CD4-positive, alpha-beta T cell (primary cell): ENCODE measurements at regions not wholly inside any gene's neighbourhood (a gene's known extent, or its start where the extent isn't known, plus 50 kb on each side); places are given as distances from the start of the nearest gene placed in this dataset.

ENCODE experiments used
- ATAC-seq: fragments of 200-7000 bp; cut with Tn5 transposase; one replicate; pipeline ENCODE4 v1.10.0; 2022; ENCODE audit warnings: mild to moderate bottlenecking; ENCODE audit not compliant: poor library complexity
- CTCF ChIA-PET: fragments of 350-600 bp; sonication (Branson Sonifier 250); formaldehyde crosslinking; loops from one replicate; lab custom pipeline; 2021; ENCODE audit warnings: antibody characterized with exemption, inconsistent platforms; lab: Charles Lee
- POLR2A ChIA-PET: fragments of 350-600 bp; sonication (Branson Sonifier 250); formaldehyde crosslinking; loops from one replicate; lab custom pipeline; 2021; ENCODE audit warnings: antibody characterized with exemption, inconsistent platforms; lab: Charles Lee
- DNase-seq, 14 experiments: peaks; one replicate each; pipeline ENCODE4 v3.0.0-alpha.2; 2013 to 2020; ENCODE audit warnings: mixed read lengths in 2 of 14
- H3K27ac ChIP-seq, 2 donors: one replicate each; pipeline versions ENCODE4 v1.5.1 to v1.7.0; 2013; ENCODE audit warnings: low read length in 2 of 2, low read depth in 1 of 2, mild to moderate bottlenecking in 1 of 2
- H3K27me3 ChIP-seq, 2 experiments: 1 replicate in 1 of 2; 2 replicates in 1 of 2; pipeline versions ENCODE4 v1.6.1 to v1.7.0; 2013; ENCODE audit warnings: low read length in 2 of 2, control low read depth in 1 of 2, mild to moderate bottlenecking in 1 of 2, moderate library complexity in 1 of 2; ENCODE audit not compliant: insufficient read depth in 2 of 2, control insufficient read depth in 1 of 2
- H3K36me3 ChIP-seq: one replicate; pipeline ENCODE4 v1.6.1; 2013; ENCODE audit warnings: low read length, control low read depth; ENCODE audit not compliant: insufficient read depth
- H3K4me1 ChIP-seq: one replicate; pipeline ENCODE4 v1.6.1; 2013; ENCODE audit warnings: low read length, control low read depth; ENCODE audit not compliant: insufficient read depth
- H3K4me3 ChIP-seq: one replicate; pipeline ENCODE4 v1.5.1; 2013; ENCODE audit warnings: mild to moderate bottlenecking, low read length, moderate library complexity
- H3K9me3 ChIP-seq, 2 experiments: 1 replicate in 1 of 2; 2 replicates in 1 of 2; pipeline versions ENCODE4 v1.6.1 to v1.7.0; 2013; ENCODE audit warnings: low read length in 2 of 2, mild to moderate bottlenecking in 2 of 2, control low read depth in 1 of 2, moderate library complexity in 1 of 2; ENCODE audit not compliant: control insufficient read depth in 1 of 2, insufficient read depth in 1 of 2
- H3K27ac Mint-ChIP-seq: one replicate; pipeline ENCODE4 v1.8.0; 2020; ENCODE audit warnings: mixed read lengths
- H3K27me3 Mint-ChIP-seq: one replicate; pipeline ENCODE4 v1.8.0; 2021; ENCODE audit warnings: mixed read lengths
- H3K36me3 Mint-ChIP-seq: one replicate; pipeline ENCODE4 v1.8.0; 2021; ENCODE audit warnings: low read depth, mixed read lengths
- H3K4me1 Mint-ChIP-seq: one replicate; pipeline ENCODE4 v1.8.0; 2021; ENCODE audit warnings: low read depth, mixed read lengths
- H3K4me3 Mint-ChIP-seq: one replicate; pipeline ENCODE4 v1.8.0; 2020; ENCODE audit warnings: mild to moderate bottlenecking, mixed read lengths
- H3K9me3 Mint-ChIP-seq: one replicate; pipeline ENCODE4 v1.8.0; 2020; ENCODE audit warnings: mixed read lengths
- CTCF ChIP-seq: fragments of 200-600 bp; IDR thresholded peaks from one replicate; pipeline ENCODE4 v1.8.0; 2022; ENCODE audit warnings: antibody characterized with exemption, mild to moderate bottlenecking
- intact Hi-C, 2 experiments: fragments of 100-400 bp; cut with DNase I in 1 of 2; cut with micrococcal nuclease in 1 of 2; formaldehyde crosslinking; loops; one replicate each; pipeline versions ENCODE4 v1.15.1 to v1.9.0; 2023 to 2025; cut with DNase I, micrococcal nuclease

- Mint-ChIP-seq H3K36me3 (no peaks in the 10 kb centered on the region), H3K27ac (no peak overlapping the region), H3K4me3 (no peak overlapping the region), H3K4me1 (no peaks in the 10 kb centered on the region), H3K9me3 (no peaks in the 10 kb centered on the region), H3K27me3 (peaks cover 3% of the 10 kb centered on the region)
- ATAC-seq = no peak
- DNase-seq = no peak
- Histone ChIP-seq H3K9me3 (peaks cover 0 to 7% of the 10 kb centered on the region in 2 experiments), H3K27me3 (no peaks in the 10 kb centered on the region), H3K36me3 (no peaks in the 10 kb centered on the region), H3K4me1 (no peaks in the 10 kb centered on the region), H3K4me3 (no peak overlapping the region), H3K27ac (no peak overlapping the region)
- intact Hi-C loops = no loop called here
- no peak for TF ChIP-seq CTCF
- ChIA-PET CTCF (no interaction called here), POLR2A (no interaction called here)
Measured at GRCh38 chr18:6484659-6485058, 69.9 kb upstream of the L3MBTL4 start.

- POLR2A ChIA-PET = no interaction called here
Measured at GRCh38 chr18:6486313-6486712, 71.6 kb upstream of the L3MBTL4 start.

GRCh38 chr18:6486764-6487426, 72.2 kb upstream of the L3MBTL4 start:
- TF ChIP-seq CTCF = no peak
- Mint-ChIP-seq H3K9me3 (no peaks in the 10 kb centered on the region), H3K27me3 (peaks cover 3% of the 10 kb centered on the region), H3K36me3 (no peaks in the 10 kb centered on the region), H3K4me1 (no peaks in the 10 kb centered on the region), H3K4me3 (no peak overlapping the region), H3K27ac (no peak overlapping the region)
- DNase-seq (no peak), ATAC-seq (no peak)
- intact Hi-C loops = no loop called here
- Histone ChIP-seq H3K27ac (no peak overlapping the region), H3K36me3 (no peaks in the 10 kb centered on the region), H3K9me3 (peaks cover 0 to 7% of the 10 kb centered on the region in 2 experiments), H3K4me3 (no peak overlapping the region), H3K4me1 (no peaks in the 10 kb centered on the region), H3K27me3 (no peaks in the 10 kb centered on the region)
- ChIA-PET CTCF (no interaction called here), POLR2A (no interaction called here)

More at GRCh38 chr18:6486313-6486712, 71.6 kb upstream of the L3MBTL4 start:
- no peaks in the 10 kb centered on the region for H3K4me1 Mint-ChIP-seq
- Histone ChIP-seq H3K36me3 (no peaks in the 10 kb centered on the region), H3K4me1 (no peaks in the 10 kb centered on the region), H3K9me3 (peaks cover 0 to 7% of the 10 kb centered on the region in 2 experiments), H3K27ac (no peak overlapping the region), H3K4me3 (no peak overlapping the region), H3K27me3 (no peaks in the 10 kb centered on the region)
- CTCF ChIA-PET = no interaction called here
- no peak overlapping the region for H3K4me3 Mint-ChIP-seq
- no peak overlapping the region for H3K27ac Mint-ChIP-seq
- intact Hi-C loops = no loop called here
- H3K36me3 Mint-ChIP-seq = no peaks in the 10 kb centered on the region
- ATAC-seq = no peak
- H3K9me3 Mint-ChIP-seq = no peaks in the 10 kb centered on the region
- no peak for TF ChIP-seq CTCF
- H3K27me3 Mint-ChIP-seq = peaks cover 3% of the 10 kb centered on the region
- no peak for DNase-seq
